MCF 10A (cell line): ENCODE measurements at regions not wholly inside any gene's neighbourhood (a gene's known extent, or its start where the extent isn't known, plus 50 kb on each side); places are given as distances from the start of the nearest gene placed in this dataset.

Source experiments
- BruUV-seq: library from RNA; stranded (reverse); fragments of 400-500 nt; replicated peaks from 2 replicates; lab custom pipeline; 2021; lab: Mats Ljungman, UMichigan
- CTCF ChIA-PET: fragments of 300-600 bp; sonication (Branson Sonifier 250); formaldehyde crosslinking; extraction: SDS; loops from one replicate; lab custom pipeline; 2021; ENCODE audit warnings: antibody characterized with exemption, inconsistent platforms; lab: Yijun Ruan, JAX
- POLR2A ChIA-PET: fragments of 300-600, 350-650 bp; sonication (Branson Sonifier 250); formaldehyde crosslinking; extraction: SDS; loops from one replicate; lab custom pipeline; 2020; ENCODE audit warnings: antibody characterized with exemption, inconsistent platforms; lab: Yijun Ruan, JAX
- DNase-seq: peaks from one replicate; pipeline ENCODE4 v3.0.0-alpha.2; 2018; ENCODE audit not compliant: unreplicated experiment
- H3K27ac Mint-ChIP-seq: one replicate; pipeline ENCODE4 v1.8.0; 2022; ENCODE audit warnings: mild to moderate bottlenecking, low read depth, mixed read lengths; ENCODE audit not compliant: unreplicated experiment
- H3K27me3 Mint-ChIP-seq: one replicate; pipeline ENCODE4 v1.8.0; 2022; ENCODE audit warnings: mixed read lengths; ENCODE audit not compliant: insufficient read depth, unreplicated experiment
- H3K36me3 Mint-ChIP-seq: one replicate; pipeline ENCODE4 v1.8.0; 2022; ENCODE audit warnings: mild to moderate bottlenecking, moderate library complexity, mixed read lengths; ENCODE audit not compliant: insufficient read depth, unreplicated experiment
- H3K4me1 Mint-ChIP-seq: one replicate; pipeline ENCODE4 v1.8.0; 2022; ENCODE audit warnings: mixed read lengths; ENCODE audit not compliant: insufficient read depth, unreplicated experiment
- H3K4me3 Mint-ChIP-seq: one replicate; pipeline ENCODE4 v1.8.0; 2022; ENCODE audit warnings: mild to moderate bottlenecking, moderate library complexity, mixed read lengths; ENCODE audit not compliant: unreplicated experiment
- H3K9me3 Mint-ChIP-seq: one replicate; pipeline ENCODE4 v1.8.0; 2022; ENCODE audit warnings: mixed read lengths; ENCODE audit not compliant: unreplicated experiment
- CTCF ChIP-seq: fragments of 200-600 bp; IDR thresholded peaks from one replicate; pipeline ENCODE4 v1.8.0; 2022; ENCODE audit warnings: antibody characterized with exemption, mild to moderate bottlenecking; ENCODE audit not compliant: unreplicated experiment
- intact Hi-C: fragments of 100-400 bp; cut with micrococcal nuclease; formaldehyde crosslinking; loops from 2 replicates; pipeline ENCODE4 v1.14.1; 2022

- ChIA-PET CTCF (interaction anchor here (1.0 kb wide), 1 partner anchor 129 kb away, joined by 3 read pairs; no protein-coding TSS in a partner anchor), POLR2A (no interaction called here)
- H3K4me1 Mint-ChIP-seq = no peaks in the 10 kb centered on the region
- no peak for DNase-seq
- peaks cover 12% of the 10 kb centered on the region for H3K27me3 Mint-ChIP-seq
- no peak for TF ChIP-seq CTCF
- intact Hi-C loops = no loop called here
- H3K4me3 Mint-ChIP-seq = no peak overlapping the region
- BruUV-seq = no TSS peak
- H3K9me3 Mint-ChIP-seq = no peaks in the 10 kb centered on the region
- H3K36me3 Mint-ChIP-seq = no peaks in the 10 kb centered on the region
- no peak overlapping the region for H3K27ac Mint-ChIP-seq
These were observed 67.6 kb upstream of the KCNK12 start for GRCh38 chr2:47638430-47638829.

GRCh38 chr2:47636596-47637264 is 65.9 kb upstream of the KCNK12 start:
- intact Hi-C loops = no loop called here
- Mint-ChIP-seq H3K4me1 (peaks cover 9% of the 10 kb centered on the region), H3K4me3 (no peak overlapping the region), H3K27me3 (peaks cover 12% of the 10 kb centered on the region), H3K27ac (no peak overlapping the region), H3K9me3 (no peaks in the 10 kb centered on the region), H3K36me3 (no peaks in the 10 kb centered on the region)
- no peak for TF ChIP-seq CTCF
- BruUV-seq = no TSS peak
- no peak for DNase-seq
- CTCF ChIA-PET = no interaction called here
- POLR2A ChIA-PET = no interaction called here

GRCh38 chr2:47636176-47636575 is 65.4 kb upstream of the KCNK12 start:
- peaks cover 15% of the 10 kb centered on the region for H3K4me1 Mint-ChIP-seq
- DNase-seq = no peak
- H3K9me3 Mint-ChIP-seq = no peaks in the 10 kb centered on the region
- no peak overlapping the region for H3K4me3 Mint-ChIP-seq
- CTCF ChIA-PET = no interaction called here
- POLR2A ChIA-PET = no interaction called here
- no peaks in the 10 kb centered on the region for H3K36me3 Mint-ChIP-seq
- peaks cover 12% of the 10 kb centered on the region for H3K27me3 Mint-ChIP-seq
- intact Hi-C loops = no loop called here
- TF ChIP-seq CTCF = no peak
- no peak overlapping the region for H3K27ac Mint-ChIP-seq
- BruUV-seq = no TSS peak

- intact Hi-C loops = loop anchor here (5.0 kb wide), 1 partner anchor 120 kb away; no protein-coding TSS in a partner anchor
- DNase-seq = no peak
- no peak for TF ChIP-seq CTCF
- no peaks in the 10 kb centered on the region for H3K36me3 Mint-ChIP-seq
- H3K4me3 Mint-ChIP-seq = no peak overlapping the region
- BruUV-seq = no TSS peak
- H3K9me3 Mint-ChIP-seq = no peaks in the 10 kb centered on the region
- H3K4me1 Mint-ChIP-seq = peaks cover 19% of the 10 kb centered on the region
- ChIA-PET CTCF (interaction anchor here (1.5 kb wide), 1 partner anchor 195 kb away, joined by 5 read pairs; no protein-coding TSS in a partner anchor), POLR2A (interaction anchor here (1.4 kb wide), 1 partner anchor 9 kb away, joined by 3 read pairs; no protein-coding TSS in a partner anchor)
- H3K27me3 Mint-ChIP-seq = peaks cover 5% of the 10 kb centered on the region
- H3K27ac Mint-ChIP-seq = no peak overlapping the region
These were observed 62.0 kb upstream of the KCNK12 start for GRCh38 chr2:47632754-47633153.
